ENCODE measurements at regions not wholly inside any gene's neighbourhood (a gene's known extent, or its start where the extent isn't known, plus 50 kb on each side); places are given as distances from the start of the nearest gene placed in this dataset.

DNA sequence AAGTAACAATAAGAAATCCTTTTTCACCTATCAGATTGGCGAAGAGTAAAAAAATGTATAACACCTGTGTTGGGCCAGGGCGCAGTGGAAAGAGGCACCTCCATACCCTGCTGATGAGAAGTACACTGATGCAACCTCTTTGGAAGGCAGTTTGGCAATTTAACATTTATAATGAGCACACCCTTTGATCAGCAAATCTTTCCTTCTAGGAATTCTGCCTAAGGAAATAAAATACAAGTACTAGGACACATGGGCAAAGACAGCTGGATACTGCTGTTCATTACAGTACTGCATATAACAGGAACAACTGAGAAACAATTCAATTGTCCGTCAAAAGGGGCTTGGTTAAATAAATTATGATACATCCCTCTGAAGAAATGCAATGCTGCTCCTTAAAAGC, 110.1 kb downstream of the RPL27A start:
- intact Hi-C loops (cut with DNase I), result no loop called here
- no peak for DNase-seq (ENCODE audit: low spot score)

DNA sequence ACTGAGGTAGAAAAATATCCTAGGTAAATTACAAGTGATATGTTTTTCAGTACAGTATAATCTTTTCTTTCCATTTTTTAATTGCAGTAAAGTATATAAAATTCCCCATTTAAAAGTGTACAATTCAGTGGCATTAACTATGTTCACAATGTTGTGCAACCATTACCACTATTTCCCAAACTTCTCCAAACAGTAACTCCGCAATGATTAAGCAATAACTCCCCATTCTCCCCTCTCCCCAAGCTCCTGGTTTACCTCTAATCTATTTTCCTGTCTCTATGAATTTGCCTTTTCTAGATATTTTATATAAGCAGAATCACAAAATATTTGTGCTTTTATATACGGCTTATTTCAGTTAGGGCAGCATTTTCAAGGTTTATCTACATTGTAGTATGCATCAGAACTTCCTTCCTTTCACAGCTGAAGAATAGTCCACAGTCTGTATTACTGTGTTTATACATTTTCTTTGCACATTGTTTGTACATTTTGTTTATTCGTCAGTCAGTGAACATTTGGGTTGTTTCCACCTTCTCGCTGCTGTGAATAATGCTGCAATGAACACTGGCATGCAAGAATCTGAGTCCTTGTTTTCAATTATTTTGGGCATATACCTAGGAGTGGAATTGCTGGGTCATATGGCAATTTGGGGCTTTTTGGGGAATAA, 110.7 kb downstream of the RPL27A start:
- no peak for DNase-seq (ENCODE audit: low spot score)
- intact Hi-C loops (cut with DNase I), result no loop called here

- DNase-seq (ENCODE audit: low spot score), result no peak
- intact Hi-C loops (cut with DNase I), result no loop called here
These were observed 111.5 kb downstream of the RPL27A start for GRCh38 chr11:8794126-8794525.

GRCh38 chr11:8794677-8795103, 112.1 kb downstream of the RPL27A start:
- DNase-seq (ENCODE audit: low spot score), result no peak
- intact Hi-C loops (cut with DNase I), result no loop called here

DNA sequence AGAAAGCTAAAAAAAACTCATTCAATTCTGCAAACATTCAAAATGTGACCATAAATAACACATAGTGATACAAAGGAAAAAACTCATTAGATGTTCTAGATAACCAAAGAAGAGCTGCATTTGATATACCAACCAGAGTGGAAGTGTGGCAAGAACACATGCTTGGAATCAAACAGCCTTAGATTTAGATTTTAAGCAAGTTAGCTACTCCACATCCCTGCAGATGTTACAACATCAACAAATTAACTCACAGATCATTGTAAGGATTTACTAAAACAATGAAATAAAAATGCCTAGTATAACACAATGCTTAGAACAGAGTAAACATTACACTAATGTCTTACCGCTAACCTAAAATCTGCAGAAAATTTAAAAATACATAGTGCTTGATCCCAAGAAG, 114.0 kb upstream of the AKIP1 start:
- DNase-seq (ENCODE audit: low spot score), result no peak
- intact Hi-C loops (cut with DNase I), result no loop called here

DNA sequence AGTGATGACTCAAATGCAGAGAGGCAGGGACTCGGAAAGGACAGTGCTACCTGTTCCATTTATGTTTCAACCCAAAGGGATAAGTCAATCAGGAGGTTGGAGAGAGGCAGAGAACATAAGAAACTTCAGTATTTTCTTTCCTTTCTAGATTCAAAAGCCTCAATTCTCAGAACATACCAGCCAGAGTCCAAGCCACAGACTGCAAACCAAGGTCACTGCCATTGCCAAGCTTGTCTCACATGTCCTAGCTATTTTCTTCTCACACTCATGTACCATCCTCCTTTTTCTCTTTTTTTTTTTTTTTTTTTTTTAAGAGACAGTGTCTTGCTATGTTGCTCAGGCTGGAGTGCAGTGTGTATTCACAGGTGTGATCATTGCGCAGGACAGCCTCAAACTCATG, 111.7 kb upstream of the AKIP1 start:
- intact Hi-C loops (cut with DNase I), result no loop called here

DNA sequence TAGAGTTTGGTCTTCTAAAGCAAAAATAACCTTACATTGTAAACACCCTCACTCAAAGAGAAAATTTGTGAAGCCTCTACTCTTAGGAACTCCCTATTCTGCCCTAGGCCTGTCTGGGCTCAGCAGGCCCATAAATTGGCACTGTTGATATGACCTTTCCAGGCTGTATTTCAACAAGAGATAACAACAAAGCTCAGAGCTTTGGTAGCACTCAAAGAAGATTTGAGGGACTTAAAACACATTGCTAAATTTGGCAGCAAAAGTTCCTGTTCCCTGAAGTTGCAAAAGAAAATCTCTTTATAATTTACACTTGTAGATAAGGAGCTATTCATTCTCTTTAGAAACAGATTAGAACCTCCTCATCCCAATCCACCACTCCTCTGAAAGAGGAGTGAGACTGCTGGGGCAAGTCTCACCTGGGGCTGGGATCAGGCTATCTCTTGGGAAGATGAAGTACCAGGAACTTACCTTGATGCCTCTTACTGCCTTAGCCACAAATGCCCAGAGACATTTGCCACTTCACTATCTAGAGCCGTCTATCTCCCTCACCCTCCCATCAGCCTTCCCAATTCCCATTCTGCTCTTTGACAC, 110.4 kb upstream of the AKIP1 start:
- intact Hi-C loops (cut with DNase I), result loop anchor here (10.0 kb wide), 1 partner anchor 196 kb away; no protein-coding TSS in a partner anchor

More for the DNA sequence above, 111.7 kb upstream of the AKIP1 start:
- DNase-seq (ENCODE audit: low spot score), result no peak

GRCh38 chr11:8801121-8801520, 109.9 kb upstream of the AKIP1 start:
- no peak for DNase-seq (ENCODE audit: low spot score)
- intact Hi-C loops (cut with DNase I), result loop anchor here (10.0 kb wide), 1 partner anchor 196 kb away; no protein-coding TSS in a partner anchor

More for the DNA sequence above, 110.4 kb upstream of the AKIP1 start:
- DNase-seq (ENCODE audit: low spot score), result no peak

DNA sequence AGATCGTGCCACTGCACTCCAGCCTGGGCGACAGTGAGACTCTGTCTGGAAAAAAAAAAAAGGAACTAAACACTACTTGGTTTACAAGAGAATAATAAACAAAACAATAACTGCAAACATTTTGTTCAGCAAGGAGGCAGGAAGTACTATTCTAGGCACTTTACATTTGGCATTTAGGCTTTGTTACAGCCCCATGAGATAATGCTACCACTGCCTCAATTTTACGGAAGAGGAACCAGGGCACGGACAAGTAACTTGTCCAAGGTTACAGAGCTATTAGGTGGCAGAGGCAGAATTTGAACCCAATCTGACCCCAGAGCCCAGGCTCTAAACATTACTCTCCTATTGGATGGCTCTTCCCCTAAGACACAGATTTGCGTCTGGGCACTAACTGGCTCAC, 108.7 kb upstream of the AKIP1 start:
- intact Hi-C loops (cut with DNase I), result loop anchor here (10.0 kb wide), 1 partner anchor 197 kb away; no protein-coding TSS in a partner anchor
- DNase-seq (ENCODE audit: low spot score), result no peak

GRCh38 chr11:8803973-8804372, 107.0 kb upstream of the AKIP1 start:
- intact Hi-C loops (cut with DNase I), result loop anchor here (10.0 kb wide), 1 partner anchor 199 kb away; no protein-coding TSS in a partner anchor
- DNase-seq (ENCODE audit: low spot score), result no peak

DNA sequence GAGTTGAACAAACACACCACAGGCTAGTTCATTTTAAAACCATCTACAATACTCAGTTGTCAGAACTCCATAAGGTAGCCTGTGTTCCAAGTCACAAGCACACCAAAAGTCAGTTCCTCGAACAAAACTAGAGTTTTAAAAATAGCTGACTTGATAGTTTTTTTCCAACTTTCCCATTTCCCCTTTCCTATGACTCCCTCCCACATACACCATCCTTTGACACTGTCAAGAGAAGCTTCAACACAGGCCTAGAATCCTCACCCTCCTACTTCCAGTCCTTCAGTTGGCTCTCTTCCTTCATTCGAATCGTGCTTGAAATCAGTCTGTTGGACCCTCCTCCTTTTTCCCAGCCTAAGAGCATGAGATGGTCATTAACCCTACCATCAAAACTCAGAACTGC, 105.7 kb upstream of the AKIP1 start:
- intact Hi-C loops (cut with DNase I), result loop anchor here (10.0 kb wide), 1 partner anchor 200 kb away; no protein-coding TSS in a partner anchor
- no peak for DNase-seq (ENCODE audit: low spot score)

- no peak for DNase-seq (ENCODE audit: low spot score)
- intact Hi-C loops (cut with DNase I), result loop anchor here (10.0 kb wide), 1 partner anchor 202 kb away; no protein-coding TSS in a partner anchor
These were observed 104.0 kb upstream of the AKIP1 start for GRCh38 chr11:8806974-8807373.

- intact Hi-C loops (cut with DNase I), result loop anchor here (10.0 kb wide), 1 partner anchor 203 kb away; no protein-coding TSS in a partner anchor
- DNase-seq (ENCODE audit: low spot score), result no peak
These were observed 103.3 kb upstream of the AKIP1 start for GRCh38 chr11:8807544-8808225.

- DNase-seq (ENCODE audit: low spot score), result no peak
- intact Hi-C loops (cut with DNase I), result loop anchor here (10.0 kb wide), 1 partner anchor 203 kb away; no protein-coding TSS in a partner anchor
These were observed 102.8 kb upstream of the AKIP1 start for GRCh38 chr11:8808226-8808585.

GRCh38 chr11:8809241-8809938, 101.6 kb upstream of the AKIP1 start:
- DNase-seq (ENCODE audit: low spot score), result no peak
- intact Hi-C loops (cut with DNase I), result loop anchor here (10.0 kb wide), 1 partner anchor 205 kb away; no protein-coding TSS in a partner anchor

- no peak for DNase-seq (ENCODE audit: low spot score)
- intact Hi-C loops (cut with DNase I), result loop anchor here (5.0 to 10.0 kb wide), 4 partner anchors 43 to 205 kb away; partner anchors contain the start of gene TMEM9B
These were observed 101.0 kb upstream of the AKIP1 start for GRCh38 chr11:8809939-8810539.

DNA sequence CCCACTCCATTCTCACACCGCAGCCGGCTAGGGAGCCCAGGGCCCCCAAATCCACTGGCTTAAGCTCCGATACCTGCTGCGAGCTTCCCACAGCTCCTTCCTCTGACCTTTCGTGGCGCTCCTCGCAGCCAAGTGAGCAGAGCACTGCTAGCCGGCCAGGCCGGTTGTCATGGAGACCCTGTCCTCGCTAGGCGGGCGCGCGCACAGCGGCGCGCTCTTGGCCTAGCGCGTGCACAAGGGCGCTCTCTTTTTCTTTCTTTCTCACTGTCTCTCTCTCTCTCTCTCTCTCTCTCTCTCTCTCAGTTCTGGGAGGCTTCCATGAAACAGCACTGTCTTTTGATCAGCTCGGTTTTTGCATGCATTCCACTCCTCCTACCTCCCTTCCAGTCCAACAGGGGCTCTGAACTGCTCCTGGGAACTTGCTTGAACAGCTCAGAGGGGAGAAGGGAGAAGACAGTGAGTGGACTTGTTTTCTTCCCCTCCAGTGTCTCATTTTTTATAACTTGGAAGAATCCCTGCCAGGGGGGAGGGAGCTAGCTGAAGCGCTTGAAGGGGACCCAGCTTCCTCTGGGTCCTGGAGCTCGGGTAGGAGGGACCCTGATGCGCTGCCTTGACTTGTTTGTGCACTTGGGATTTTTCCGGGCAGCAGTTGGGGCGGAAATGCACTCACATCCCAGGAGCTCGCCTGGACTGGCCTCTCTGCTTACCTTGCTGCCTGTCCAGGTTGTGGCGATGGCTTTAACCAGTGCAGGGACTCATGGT, 100.3 kb upstream of the AKIP1 start:
- intact Hi-C loops (cut with DNase I), result loop anchor here (5.0 kb wide), 3 partner anchors 43 to 152 kb away; partner anchors contain the start of gene TMEM9B
- DNase-seq (ENCODE audit: low spot score), result peak; percentile 88

- intact Hi-C loops (cut with DNase I), result loop anchor here (5.0 kb wide), 3 partner anchors 44 to 151 kb away; partner anchors contain the start of gene TMEM9B
- DNase-seq (ENCODE audit: low spot score), result no peak
These were observed 99.4 kb upstream of the AKIP1 start for GRCh38 chr11:8811571-8811970.
